Calu3 (cell line): ENCODE measurements at regions not wholly inside any gene's neighbourhood (a gene's known extent, or its start where the extent isn't known, plus 50 kb on each side); places are given as distances from the start of the nearest gene placed in this dataset.

ENCODE experiments used
- BruUV-seq: library from RNA; stranded (reverse); fragments of 400-500 nt; replicated peaks from 2 replicates; lab custom pipeline; 2021; lab: Mats Ljungman, UMichigan
- CTCF ChIA-PET: fragments of 300-600 bp; sonication (Branson Sonifier 250); formaldehyde crosslinking; loops from one replicate; lab custom pipeline; 2022; ENCODE audit warnings: antibody characterized with exemption; lab: Charles Lee
- DNase-seq: peaks from one replicate; pipeline ENCODE4 v3.0.0; 2022
- H3K27ac Mint-ChIP-seq: one replicate; pipeline ENCODE4 v1.8.0; 2022; ENCODE audit warnings: mixed read lengths; ENCODE audit not compliant: unreplicated experiment
- H3K27me3 Mint-ChIP-seq: one replicate; pipeline ENCODE4 v1.8.0; 2022; ENCODE audit warnings: mixed read lengths; ENCODE audit not compliant: unreplicated experiment
- H3K36me3 Mint-ChIP-seq: one replicate; pipeline ENCODE4 v1.8.0; 2022; ENCODE audit warnings: mild to moderate bottlenecking, moderate library complexity, mixed read lengths; ENCODE audit not compliant: insufficient read depth, unreplicated experiment
- H3K4me1 Mint-ChIP-seq: one replicate; pipeline ENCODE4 v1.8.0; 2022; ENCODE audit warnings: mild to moderate bottlenecking, low read depth, mixed read lengths; ENCODE audit not compliant: unreplicated experiment
- H3K4me3 Mint-ChIP-seq: one replicate; pipeline ENCODE4 v1.8.0; 2022; ENCODE audit warnings: mild to moderate bottlenecking, low read depth, moderate library complexity, mixed read lengths; ENCODE audit not compliant: unreplicated experiment
- H3K9me3 Mint-ChIP-seq: one replicate; pipeline ENCODE4 v1.8.0; 2022; ENCODE audit warnings: low read depth, mixed read lengths; ENCODE audit not compliant: unreplicated experiment
- intact Hi-C: fragments of 100-400 bp; cut with micrococcal nuclease; formaldehyde crosslinking; loops from one replicate; pipeline ENCODE4 v1.10.0; 2022; ENCODE audit not compliant: unreplicated experiment
- TF ChIP-seq, protein P1 (sequence below): fragments of 200-600 bp; IDR thresholded peaks from one replicate; pipeline ENCODE4 v1.8.0; 2022; ENCODE audit warnings: antibody characterized with exemption; ENCODE audit not compliant: unreplicated experiment

DNA sequence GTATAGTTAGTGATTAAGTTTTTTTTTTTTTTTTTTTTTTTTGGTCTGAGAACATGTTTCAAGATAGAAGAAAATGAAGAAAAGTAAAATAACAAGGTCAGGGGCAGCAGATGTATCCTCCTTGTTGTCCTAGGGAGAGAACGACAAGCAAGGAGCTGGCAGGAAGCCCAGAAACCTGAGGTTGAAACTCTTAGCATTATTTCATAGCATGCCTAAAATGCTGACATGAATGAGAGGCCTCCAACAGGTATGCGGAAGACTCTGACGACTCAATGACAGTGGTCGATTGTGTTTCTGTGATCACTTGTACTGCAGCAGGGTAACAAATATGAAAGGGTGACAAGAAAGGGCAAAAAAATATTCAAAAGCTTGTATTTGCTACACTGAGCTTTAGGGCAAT is 415.9 kb downstream of the PLA2G4A start:
- TF ChIP-seq, protein P1, sequence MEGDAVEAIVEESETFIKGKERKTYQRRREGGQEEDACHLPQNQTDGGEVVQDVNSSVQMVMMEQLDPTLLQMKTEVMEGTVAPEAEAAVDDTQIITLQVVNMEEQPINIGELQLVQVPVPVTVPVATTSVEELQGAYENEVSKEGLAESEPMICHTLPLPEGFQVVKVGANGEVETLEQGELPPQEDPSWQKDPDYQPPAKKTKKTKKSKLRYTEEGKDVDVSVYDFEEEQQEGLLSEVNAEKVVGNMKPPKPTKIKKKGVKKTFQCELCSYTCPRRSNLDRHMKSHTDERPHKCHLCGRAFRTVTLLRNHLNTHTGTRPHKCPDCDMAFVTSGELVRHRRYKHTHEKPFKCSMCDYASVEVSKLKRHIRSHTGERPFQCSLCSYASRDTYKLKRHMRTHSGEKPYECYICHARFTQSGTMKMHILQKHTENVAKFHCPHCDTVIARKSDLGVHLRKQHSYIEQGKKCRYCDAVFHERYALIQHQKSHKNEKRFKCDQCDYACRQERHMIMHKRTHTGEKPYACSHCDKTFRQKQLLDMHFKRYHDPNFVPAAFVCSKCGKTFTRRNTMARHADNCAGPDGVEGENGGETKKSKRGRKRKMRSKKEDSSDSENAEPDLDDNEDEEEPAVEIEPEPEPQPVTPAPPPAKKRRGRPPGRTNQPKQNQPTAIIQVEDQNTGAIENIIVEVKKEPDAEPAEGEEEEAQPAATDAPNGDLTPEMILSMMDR: no peak
- DNase-seq: peak; percentile 65
- no TSS peak for BruUV-seq
- Mint-ChIP-seq H3K4me1 (no peaks in the 10 kb centered on the region), H3K27ac (peak overlapping the region; percentile 15), H3K27me3 (no peaks in the 10 kb centered on the region), H3K9me3 (peaks cover 6% of the 10 kb centered on the region), H3K4me3 (no peak overlapping the region), H3K36me3 (no peaks in the 10 kb centered on the region)
- CTCF ChIA-PET: interaction anchor here (0.6 to 0.7 kb wide), 3 partner anchors 23 to 812 kb away, joined by 3 to 15 read pairs (median 6); no protein-coding TSS in a partner anchor
- intact Hi-C loops: no loop called here

DNA sequence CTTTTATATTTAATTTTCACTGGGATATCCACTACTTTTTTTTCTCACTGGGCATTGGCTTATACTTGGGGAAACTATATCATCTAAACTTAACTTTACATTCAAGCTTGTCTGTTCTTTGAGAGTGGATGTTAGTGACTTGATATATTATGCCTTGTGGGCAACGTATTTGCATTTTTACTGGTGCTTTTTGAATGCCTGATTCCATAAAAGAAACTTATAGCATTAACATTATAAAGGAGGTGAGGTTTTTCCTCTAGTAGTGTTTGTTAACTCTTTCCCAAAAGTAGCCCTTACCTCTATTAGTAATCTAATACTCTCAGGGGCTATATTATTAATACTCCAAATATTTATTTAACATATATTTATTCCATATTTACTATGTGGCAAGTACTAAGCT is 416.5 kb downstream of the PLA2G4A start:
- Mint-ChIP-seq H3K27ac (peak overlapping the region; percentile 15), H3K36me3 (no peaks in the 10 kb centered on the region), H3K4me1 (no peaks in the 10 kb centered on the region), H3K9me3 (peaks cover 6% of the 10 kb centered on the region), H3K27me3 (no peaks in the 10 kb centered on the region), H3K4me3 (no peak overlapping the region)
- BruUV-seq: no TSS peak
- intact Hi-C loops: no loop called here
- CTCF ChIA-PET: interaction anchor here (0.7 kb wide), 2 partner anchors 23 to 51 kb away, joined by 3 to 15 read pairs; no protein-coding TSS in a partner anchor
- TF ChIP-seq, protein P1: no peak
- no peak for DNase-seq

DNA sequence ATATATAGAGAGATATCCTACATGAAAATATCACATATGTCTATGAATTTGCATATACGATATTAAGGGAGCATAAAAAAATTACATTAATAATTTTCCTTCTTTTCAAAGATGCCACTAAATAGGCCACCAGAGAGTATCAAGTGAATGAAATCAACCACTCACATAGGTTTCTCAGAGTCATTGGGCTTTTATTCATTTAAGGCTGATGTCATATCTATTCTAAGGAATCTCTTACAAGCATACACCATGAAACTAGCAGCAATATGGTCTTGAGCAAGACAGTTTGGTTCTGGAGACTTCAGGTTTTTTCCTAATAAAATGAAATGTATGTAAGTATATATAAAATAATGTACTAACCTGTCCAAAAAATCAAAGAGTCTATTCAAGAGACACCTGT is 420.4 kb downstream of the PLA2G4A start:
- Mint-ChIP-seq H3K4me3 (no peak overlapping the region), H3K4me1 (no peaks in the 10 kb centered on the region), H3K27ac (no peak overlapping the region), H3K9me3 (peaks cover 6% of the 10 kb centered on the region), H3K27me3 (no peaks in the 10 kb centered on the region), H3K36me3 (no peaks in the 10 kb centered on the region)
- CTCF ChIA-PET: no interaction called here
- intact Hi-C loops: no loop called here
- BruUV-seq: no TSS peak
- TF ChIP-seq, protein P1: no peak
- DNase-seq: no peak

DNA sequence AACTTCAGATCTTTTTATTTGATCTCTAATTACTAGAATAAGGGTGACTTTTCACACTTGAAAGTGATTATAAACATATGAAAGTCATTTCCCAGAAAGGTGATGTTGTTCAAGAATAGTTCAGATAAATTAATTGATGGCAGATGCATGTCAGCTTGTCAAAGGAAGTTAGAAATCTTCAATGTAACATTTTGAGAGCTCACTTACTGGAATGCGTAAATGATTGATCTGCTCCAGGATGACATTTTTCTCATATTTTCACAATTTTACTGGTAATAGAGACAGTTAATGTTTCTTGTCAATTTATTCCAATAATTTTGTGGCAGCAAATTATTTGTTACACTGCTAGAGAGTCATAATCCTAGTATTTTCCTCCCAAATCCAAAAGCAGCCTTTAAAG is 424.2 kb downstream of the PLA2G4A start:
- Mint-ChIP-seq H3K27ac (no peak overlapping the region), H3K4me3 (no peak overlapping the region), H3K9me3 (no peaks in the 10 kb centered on the region), H3K36me3 (no peaks in the 10 kb centered on the region), H3K27me3 (no peaks in the 10 kb centered on the region), H3K4me1 (no peaks in the 10 kb centered on the region)
- CTCF ChIA-PET: no interaction called here
- intact Hi-C loops: no loop called here
- BruUV-seq: no TSS peak
- DNase-seq: no peak
- TF ChIP-seq, protein P1: no peak
